GM23338 (cell line): ENCODE measurements at regions not wholly inside any gene's neighbourhood (a gene's known extent, or its start where the extent isn't known, plus 50 kb on each side); places are given as distances from the start of the nearest gene placed in this dataset.

Experiments
- ATAC-seq: fragments of 200-7000 bp; cut with Tn5 transposase; 3 replicates; pipeline ENCODE4 v1.9.1; 2020
- DNase-seq: peaks from one replicate; pipeline ENCODE4 v3.0.0-alpha.2; 2015; ENCODE audit warnings: low spot score
- H2AFZ ChIP-seq: fragments of 200-600 bp; sonication (generic); 2 replicates; pipeline ENCODE4 v1.8.0; 2016; ENCODE audit warnings: antibody characterized with exemption, mild to moderate bottlenecking, moderate library complexity
- H3F3A ChIP-seq: fragments of 200-600 bp; sonication (generic); replicated peaks from 2 replicates; pipeline ENCODE4 v1.8.0; 2017; ENCODE audit warnings: antibody characterized with exemption, mixed run types, low read depth
- H3K27ac ChIP-seq: fragments of 200-600 bp; sonication (generic); 2 replicates; pipeline ENCODE4 v1.6.1; 2016; ENCODE audit warnings: low read depth
- H3K27me3 ChIP-seq: fragments of 200-600 bp; sonication (generic); 2 replicates; pipeline ENCODE4 v1.8.0; 2016; ENCODE audit warnings: mild to moderate bottlenecking, mixed run types, moderate library complexity; ENCODE audit not compliant: insufficient read depth
- H3K36me3 ChIP-seq: fragments of 200-600 bp; sonication (generic); 2 replicates; pipeline ENCODE4 v1.8.0; 2016; ENCODE audit warnings: mild to moderate bottlenecking; ENCODE audit not compliant: insufficient read depth
- H3K4me1 ChIP-seq: fragments of 200-600 bp; sonication (generic); 2 replicates; pipeline ENCODE4 v1.8.0; 2016; ENCODE audit warnings: mild to moderate bottlenecking, moderate library complexity; ENCODE audit not compliant: insufficient read depth
- H3K4me2 ChIP-seq: fragments of 200-600 bp; sonication (generic); 2 replicates; pipeline ENCODE4 v1.7.1; 2017; ENCODE audit warnings: mixed run types
- H3K4me3 ChIP-seq: fragments of 200-600 bp; sonication (generic); 2 replicates; pipeline ENCODE4 v1.6.1; 2016; ENCODE audit warnings: mixed run types
- H3K79me2 ChIP-seq: fragments of 200-600 bp; sonication (generic); replicated peaks from 2 replicates; pipeline ENCODE4 v1.8.0; 2017; ENCODE audit warnings: mild to moderate bottlenecking; ENCODE audit not compliant: insufficient read depth
- H3K9me2 ChIP-seq: fragments of 200-600 bp; sonication (generic); 2 replicates; pipeline ENCODE4 v1.8.0; 2017; ENCODE audit not compliant: insufficient read depth
- H4K20me1 ChIP-seq: fragments of 200-600 bp; sonication (generic); replicated peaks from 2 replicates; pipeline ENCODE4 v1.8.0; 2017; ENCODE audit warnings: mild to moderate bottlenecking; ENCODE audit not compliant: insufficient read depth
- H3K27ac Mint-ChIP-seq: 2 replicates; pipeline ENCODE4 v1.8.0; 2020; ENCODE audit warnings: inconsistent platforms, mild to moderate bottlenecking, moderate library complexity, mixed read lengths
- H3K27me3 Mint-ChIP-seq: 3 replicates; pipeline ENCODE4 v1.8.0; 2022; ENCODE audit warnings: low read depth, mild to moderate bottlenecking, moderate library complexity, mixed read lengths, inconsistent platforms; ENCODE audit not compliant: insufficient read depth, poor library complexity
- H3K36me3 Mint-ChIP-seq: 3 replicates; pipeline ENCODE4 v1.8.0; 2021; ENCODE audit warnings: low read depth, mild to moderate bottlenecking, inconsistent platforms, moderate library complexity, mixed read lengths
- H3K4me1 Mint-ChIP-seq: 3 replicates; pipeline ENCODE4 v1.8.0; 2020; ENCODE audit warnings: mild to moderate bottlenecking, inconsistent platforms, mixed read lengths
- H3K4me3 Mint-ChIP-seq: 3 replicates; pipeline ENCODE4 v1.8.0; 2021; ENCODE audit warnings: moderate library complexity, mild to moderate bottlenecking, inconsistent platforms, mixed read lengths
- H3K9me3 Mint-ChIP-seq: 3 replicates; pipeline ENCODE4 v1.8.0; 2020; ENCODE audit warnings: moderate library complexity, mild to moderate bottlenecking, inconsistent platforms, mixed read lengths
- CREB1 ChIP-seq: fragments of 250-450 bp; sonication (Bioruptor Pico); IDR thresholded peaks from 2 replicates; pipeline ENCODE4 v1.5.0; 2020; ENCODE audit warnings: low read depth, mild to moderate bottlenecking, moderate library complexity
- CTCF ChIP-seq, 2 experiments: fragments of 200-600 bp in 1 of 2; sonication (generic) in 1 of 2; conservative IDR thresholded peaks; 2 replicates each; pipeline versions ENCODE4 v1.5.1 to v1.6.1; 2016 to 2017; ENCODE audit warnings: antibody characterized with exemption in 2 of 2, low read depth in 2 of 2, mild to moderate bottlenecking in 2 of 2, moderate library complexity in 1 of 2
- ETS1 ChIP-seq: IDR thresholded peaks from 2 replicates; pipeline ENCODE4 v1.6.1; 2016; ENCODE audit warnings: antibody characterized with exemption
- EZH2 ChIP-seq: fragments of 200-600 bp; sonication (generic); IDR thresholded peaks from one replicate; pipeline ENCODE4 v1.8.0; 2017; ENCODE audit warnings: antibody characterized with exemption, mild to moderate bottlenecking, low read depth; ENCODE audit not compliant: unreplicated experiment
- JUNB ChIP-seq: IDR thresholded peaks from one replicate; pipeline ENCODE4 v1.6.1; 2016; ENCODE audit warnings: antibody characterized with exemption; ENCODE audit not compliant: unreplicated experiment
- NANOG ChIP-seq: IDR thresholded peaks from 2 replicates; pipeline ENCODE4 v1.6.1; 2016; ENCODE audit warnings: antibody characterized with exemption, borderline replicate concordance
- POLR2AphosphoS5 ChIP-seq: IDR thresholded peaks from 2 replicates; pipeline ENCODE4 v1.6.1; 2016; ENCODE audit warnings: antibody characterized with exemption, low read depth
- REST ChIP-seq: IDR thresholded peaks from one replicate; pipeline ENCODE4 v1.6.1; 2018; ENCODE audit warnings: antibody characterized with exemption; ENCODE audit not compliant: unreplicated experiment
- STAT1 ChIP-seq: IDR thresholded peaks from one replicate; pipeline ENCODE4 v1.6.1; 2016; ENCODE audit warnings: antibody characterized with exemption; ENCODE audit not compliant: unreplicated experiment
- ZNF114 ChIP-seq: fragments of 250-450 bp; sonication (Bioruptor Pico); IDR thresholded peaks from 2 replicates; pipeline ENCODE4 v1.5.0; 2020; ENCODE audit warnings: mild to moderate bottlenecking, moderate library complexity
- ZNF331 ChIP-seq: fragments of 250-450 bp; sonication (Bioruptor Pico); IDR thresholded peaks from 2 replicates; pipeline ENCODE4 v1.5.0; 2020; ENCODE audit warnings: low read depth, mild to moderate bottlenecking, moderate library complexity
- ZNF462 ChIP-seq: fragments of 250-450 bp; sonication (Bioruptor Pico); IDR thresholded peaks from 2 replicates; pipeline ENCODE4 v1.5.0; 2020; ENCODE audit warnings: mild to moderate bottlenecking, moderate library complexity

- DNase-seq: no peak
- H3K4me2 ChIP-seq: no peak overlapping the region
- H3K4me3 ChIP-seq: no peak overlapping the region
- H3K36me3 Mint-ChIP-seq: no peaks in the 10 kb centered on the region
- no peak overlapping the region for H2AFZ ChIP-seq
- H3K36me3 ChIP-seq: no peaks in the 10 kb centered on the region
- no peaks in the 10 kb centered on the region for H3K79me2 ChIP-seq
- H3K4me1 Mint-ChIP-seq: peaks cover 10% of the 10 kb centered on the region; the same call in 1 of the 3 replicates
- no peaks in the 10 kb centered on the region for H4K20me1 ChIP-seq
- no peaks in the 10 kb centered on the region for H3K27me3 Mint-ChIP-seq
- H3K4me3 Mint-ChIP-seq: no peak overlapping the region
- no peaks in the 10 kb centered on the region for H3K27me3 ChIP-seq
- H3K27ac ChIP-seq: no peak overlapping the region
- no peaks in the 10 kb centered on the region for H3K9me2 ChIP-seq
- no peaks in the 10 kb centered on the region for H3F3A ChIP-seq
- peaks cover 13% of the 10 kb centered on the region; the same call in 1 of the 2 replicates for H3K4me1 ChIP-seq
- H3K27ac Mint-ChIP-seq: no peak overlapping the region
- no peaks in the 10 kb centered on the region for H3K9me3 Mint-ChIP-seq
- TF ChIP-seq POLR2AphosphoS5 (no peak), ETS1 (no peak), ZNF331 (CRISPR knock-in tag) (no peak), ZNF462 (CRISPR knock-in tag) (no peak), CREB1 (no peak), CTCF (conservative IDR thresholded peaks at IDR 0.05; ENCODE audit: low read depth in 2 of 2) (no peak), NANOG (no peak), ZNF114 (CRISPR knock-in tag) (no peak), STAT1 (no peak), EZH2 (no peak), JUNB (no peak), REST (no peak)
- no peak for ATAC-seq
Measured at GRCh38 chr2:221005338-221005737, 566.8 kb downstream of the EPHA4 start.
